Gastrocnemius medialis (tissue), 4 donors: ENCODE measurements at regions not wholly inside any gene's neighbourhood (a gene's known extent, or its start where the extent isn't known, plus 50 kb on each side); places are given as distances from the start of the nearest gene placed in this dataset.

Experiments
- POLR2A ChIP-seq, 2 donors: fragments of 450-650 bp; IDR thresholded peaks; one replicate each; pipeline ENCODE4 v1.6.1; 2017; ENCODE audit warnings: antibody characterized with exemption in 2 of 2, mild to moderate bottlenecking in 2 of 2, moderate library complexity in 2 of 2
- TF ChIP-seq, protein P1 (sequence below), 5 experiments: fragments of 450-650 bp in 3 of 5; fragments of 200-600 bp in 2 of 5; sonication (generic) in 2 of 5; IDR thresholded peaks in 4 of 5; conservative IDR thresholded peaks in 1 of 5; 1 replicate in 4 of 5; 2 replicates in 1 of 5; pipeline ENCODE4 v1.5.1; 2016 to 2019; ENCODE audit warnings: antibody characterized with exemption in 5 of 5, mild to moderate bottlenecking in 3 of 5, moderate library complexity in 3 of 5

GRCh38 chr10:22779331-22780019 lies 65.1 kb upstream of the PIP4K2A start:
- TF ChIP-seq, protein P1, sequence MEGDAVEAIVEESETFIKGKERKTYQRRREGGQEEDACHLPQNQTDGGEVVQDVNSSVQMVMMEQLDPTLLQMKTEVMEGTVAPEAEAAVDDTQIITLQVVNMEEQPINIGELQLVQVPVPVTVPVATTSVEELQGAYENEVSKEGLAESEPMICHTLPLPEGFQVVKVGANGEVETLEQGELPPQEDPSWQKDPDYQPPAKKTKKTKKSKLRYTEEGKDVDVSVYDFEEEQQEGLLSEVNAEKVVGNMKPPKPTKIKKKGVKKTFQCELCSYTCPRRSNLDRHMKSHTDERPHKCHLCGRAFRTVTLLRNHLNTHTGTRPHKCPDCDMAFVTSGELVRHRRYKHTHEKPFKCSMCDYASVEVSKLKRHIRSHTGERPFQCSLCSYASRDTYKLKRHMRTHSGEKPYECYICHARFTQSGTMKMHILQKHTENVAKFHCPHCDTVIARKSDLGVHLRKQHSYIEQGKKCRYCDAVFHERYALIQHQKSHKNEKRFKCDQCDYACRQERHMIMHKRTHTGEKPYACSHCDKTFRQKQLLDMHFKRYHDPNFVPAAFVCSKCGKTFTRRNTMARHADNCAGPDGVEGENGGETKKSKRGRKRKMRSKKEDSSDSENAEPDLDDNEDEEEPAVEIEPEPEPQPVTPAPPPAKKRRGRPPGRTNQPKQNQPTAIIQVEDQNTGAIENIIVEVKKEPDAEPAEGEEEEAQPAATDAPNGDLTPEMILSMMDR (IDR thresholded peaks at IDR 0.05 in 4 of 5, conservative IDR thresholded peaks at IDR 0.05 in 1 of 5), result no peak
- TF ChIP-seq POLR2A (IDR thresholded peaks at IDR 0.05), result no peak
